Keratinocyte (primary cell): ENCODE measurements at regions not wholly inside any gene's neighbourhood (a gene's known extent, or its start where the extent isn't known, plus 50 kb on each side); places are given as distances from the start of the nearest gene placed in this dataset.

Experiments
- DNase-seq: peaks from one replicate; pipeline ENCODE4 v3.0.0-alpha.2; 2011; ENCODE audit warnings: low read depth, missing footprints, low spot score
- FAIRE-seq: peaks from 2 replicates; lab custom pipeline; 2011; peaks lifted over from hg19 to GRCh38; lab: Jason Lieb, UNC
- H2AFZ ChIP-seq: 2 replicates; pipeline ENCODE4 v1.6.0; 2012; ENCODE audit warnings: low read length, control low read depth, inconsistent platforms; ENCODE audit not compliant: control insufficient read depth
- H3K27ac ChIP-seq: 2 replicates; pipeline ENCODE4 v1.5.1; 2011; ENCODE audit warnings: low read length; ENCODE audit not compliant: control insufficient read depth, insufficient read depth
- H3K27me3 ChIP-seq: 3 replicates; pipeline ENCODE4 v1.6.0; 2011; ENCODE audit warnings: low read length; ENCODE audit not compliant: control insufficient read depth, insufficient read depth; ENCODE audit errors: extremely low read depth
- H3K36me3 ChIP-seq, 2 experiments: 2 replicates in 1 of 2; 3 replicates in 1 of 2; pipeline ENCODE4 v1.5.1; 2011; ENCODE audit warnings: low read length in 2 of 2, mild to moderate bottlenecking in 1 of 2; ENCODE audit not compliant: control insufficient read depth in 2 of 2, insufficient read depth in 2 of 2; ENCODE audit errors: extremely low read depth in 1 of 2
- H3K4me1 ChIP-seq: 3 replicates; pipeline ENCODE4 v1.5.1; 2011; ENCODE audit warnings: low read length; ENCODE audit not compliant: control insufficient read depth, insufficient read depth; ENCODE audit errors: extremely low read depth
- H3K4me2 ChIP-seq: 3 replicates; pipeline ENCODE4 v1.6.0; 2011; ENCODE audit warnings: low read depth, low read length; ENCODE audit not compliant: control insufficient read depth, insufficient read depth; ENCODE audit errors: extremely low read depth
- H3K4me3 ChIP-seq, 3 experiments: fragments of 200-600 bp in 1 of 3; sonication (generic) in 1 of 3; 2 replicates in 2 of 3; 3 replicates in 1 of 3; pipeline ENCODE4 v1.5.1; 2011 to 2016; ENCODE audit warnings: low read length in 3 of 3, mild to moderate bottlenecking in 3 of 3, control low read depth in 2 of 3, inconsistent platforms in 1 of 3, low read depth in 1 of 3, mixed read lengths in 1 of 3, mixed run types in 1 of 3, moderate library complexity in 1 of 3; ENCODE audit not compliant: control insufficient read depth in 2 of 3, insufficient read depth in 2 of 3; ENCODE audit errors: extremely low read depth in 1 of 3
- H3K79me2 ChIP-seq: 2 replicates; pipeline ENCODE4 v1.6.0; 2012; ENCODE audit warnings: low read length; ENCODE audit not compliant: control insufficient read depth, insufficient read depth
- H3K9ac ChIP-seq: 3 replicates; pipeline ENCODE4 v1.6.0; 2011; ENCODE audit warnings: low read length; ENCODE audit not compliant: control insufficient read depth, insufficient read depth; ENCODE audit errors: extremely low read depth
- H3K9me1 ChIP-seq: 3 replicates; pipeline ENCODE4 v1.6.0; 2011; ENCODE audit warnings: low read length; ENCODE audit not compliant: control insufficient read depth, insufficient read depth; ENCODE audit errors: extremely low read depth
- H3K9me3 ChIP-seq: 2 replicates; pipeline ENCODE4 v1.5.1; 2012; ENCODE audit warnings: low read depth, low read length; ENCODE audit not compliant: control insufficient read depth
- H4K20me1 ChIP-seq: 3 replicates; pipeline ENCODE4 v1.6.0; 2011; ENCODE audit warnings: low read length; ENCODE audit not compliant: control insufficient read depth, insufficient read depth; ENCODE audit errors: extremely low read depth
- EZH2 ChIP-seq: IDR thresholded peaks from one replicate; pipeline ENCODE4 v1.6.1; 2012; ENCODE audit warnings: inconsistent platforms, mild to moderate bottlenecking, low read length, moderate library complexity
- dilution Hi-C: fragments of 300-500 bp; cut with MboI; formaldehyde crosslinking; loops from one replicate; pipeline ENCODE4 v1.7.0; 2020; ENCODE audit warnings: low sequenced_read_pairs; ENCODE audit not compliant: extremely low pct_ligation_motif_present
- TF ChIP-seq, protein P1 (sequence below), 3 experiments: IDR thresholded peaks in 1 of 3; conservative IDR thresholded peaks in 1 of 3; optimal IDR thresholded peaks in 1 of 3; 2 replicates in 2 of 3; 3 replicates in 1 of 3; pipeline versions ENCODE3 to v1.5.1; 2011; ENCODE audit warnings: low read length in 3 of 3, mild to moderate bottlenecking in 3 of 3, moderate library complexity in 2 of 3, control low read depth in 1 of 3, inconsistent platforms in 1 of 3; ENCODE audit not compliant: insufficient read depth in 2 of 3; ENCODE audit errors: extremely low read depth in 1 of 3

- FAIRE-seq (no peak), DNase-seq (no peak)
- Histone ChIP-seq H3K36me3 (no peaks in the 10 kb centered on the region), H3K4me3 (no peak overlapping the region), H3K79me2 (no peaks in the 10 kb centered on the region), H3K9me1 (no peaks in the 10 kb centered on the region), H3K27me3 (no peaks in the 10 kb centered on the region), H2AFZ (no peak overlapping the region), H4K20me1 (no peaks in the 10 kb centered on the region), H3K4me2 (no peak overlapping the region), H3K27ac (no peak overlapping the region), H3K9ac (no peak overlapping the region), H3K4me1 (peaks cover 5% of the 10 kb centered on the region), H3K9me3 (no peaks in the 10 kb centered on the region)
- TF ChIP-seq EZH2 = no peak
- TF ChIP-seq, protein P1, sequence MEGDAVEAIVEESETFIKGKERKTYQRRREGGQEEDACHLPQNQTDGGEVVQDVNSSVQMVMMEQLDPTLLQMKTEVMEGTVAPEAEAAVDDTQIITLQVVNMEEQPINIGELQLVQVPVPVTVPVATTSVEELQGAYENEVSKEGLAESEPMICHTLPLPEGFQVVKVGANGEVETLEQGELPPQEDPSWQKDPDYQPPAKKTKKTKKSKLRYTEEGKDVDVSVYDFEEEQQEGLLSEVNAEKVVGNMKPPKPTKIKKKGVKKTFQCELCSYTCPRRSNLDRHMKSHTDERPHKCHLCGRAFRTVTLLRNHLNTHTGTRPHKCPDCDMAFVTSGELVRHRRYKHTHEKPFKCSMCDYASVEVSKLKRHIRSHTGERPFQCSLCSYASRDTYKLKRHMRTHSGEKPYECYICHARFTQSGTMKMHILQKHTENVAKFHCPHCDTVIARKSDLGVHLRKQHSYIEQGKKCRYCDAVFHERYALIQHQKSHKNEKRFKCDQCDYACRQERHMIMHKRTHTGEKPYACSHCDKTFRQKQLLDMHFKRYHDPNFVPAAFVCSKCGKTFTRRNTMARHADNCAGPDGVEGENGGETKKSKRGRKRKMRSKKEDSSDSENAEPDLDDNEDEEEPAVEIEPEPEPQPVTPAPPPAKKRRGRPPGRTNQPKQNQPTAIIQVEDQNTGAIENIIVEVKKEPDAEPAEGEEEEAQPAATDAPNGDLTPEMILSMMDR (optimal IDR thresholded peaks at IDR 0.05 in 1 of 3, IDR thresholded peaks at IDR 0.05 in 1 of 3, conservative IDR thresholded peaks at IDR 0.05 in 1 of 3; ENCODE audit: extremely low read depth in 1 of 3, insufficient read depth in 2 of 3, low read length in 3 of 3) = no peak
- dilution Hi-C loops = no loop called here
Measured at GRCh38 chr13:90453342-90453741, 894.1 kb upstream of the MIR17HG start.

DNA sequence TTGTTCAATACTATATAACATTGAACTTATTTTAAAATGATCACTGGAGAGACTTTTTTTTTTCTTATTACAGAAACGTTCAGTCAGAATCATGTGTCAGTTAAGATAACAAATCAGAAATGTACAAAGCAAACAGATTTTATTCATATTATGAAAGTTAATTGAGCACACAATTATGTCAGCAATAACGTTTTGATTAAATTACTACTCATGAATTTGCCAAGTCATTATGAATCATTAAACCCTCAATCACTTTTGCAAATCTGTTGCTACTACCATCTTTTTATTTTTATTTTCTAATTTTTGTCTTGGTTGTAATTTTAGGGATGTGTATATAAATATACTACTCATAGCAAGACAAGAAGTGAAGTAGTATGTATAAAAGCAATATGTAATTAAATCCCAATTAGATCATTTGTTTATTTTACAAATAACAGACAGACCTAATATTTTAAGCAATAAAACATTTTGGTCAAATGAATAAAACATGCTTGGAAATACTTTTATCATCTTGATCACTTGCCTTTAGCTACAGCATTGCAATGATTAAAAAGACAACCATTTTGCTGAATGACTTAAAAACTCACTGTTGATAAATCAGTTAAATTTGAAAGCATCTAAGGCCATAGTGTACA, 893.4 kb upstream of the MIR17HG start:
- H3K36me3 ChIP-seq = no peaks in the 10 kb centered on the region
- no peaks in the 10 kb centered on the region for H3K4me1 ChIP-seq
- no peaks in the 10 kb centered on the region for H3K27me3 ChIP-seq
- no peak overlapping the region for H3K4me3 ChIP-seq
- no peaks in the 10 kb centered on the region for H3K9me3 ChIP-seq
- H4K20me1 ChIP-seq = no peaks in the 10 kb centered on the region
- H3K27ac ChIP-seq = no peak overlapping the region
- no peak for FAIRE-seq
- H2AFZ ChIP-seq = no peak overlapping the region
- dilution Hi-C loops = no loop called here
- H3K9ac ChIP-seq = no peak overlapping the region
- TF ChIP-seq EZH2 = no peak
- TF ChIP-seq, protein P1 (optimal IDR thresholded peaks at IDR 0.05 in 1 of 3, IDR thresholded peaks at IDR 0.05 in 1 of 3, conservative IDR thresholded peaks at IDR 0.05 in 1 of 3; ENCODE audit: extremely low read depth in 1 of 3, insufficient read depth in 2 of 3, low read length in 3 of 3) = no peak
- H3K79me2 ChIP-seq = no peaks in the 10 kb centered on the region
- no peak overlapping the region for H3K4me2 ChIP-seq
- H3K9me1 ChIP-seq = no peaks in the 10 kb centered on the region
- no peak for DNase-seq
